ENCODE measurements at regions not wholly inside any gene's neighbourhood (a gene's known extent, or its start where the extent isn't known, plus 50 kb on each side); places are given as distances from the start of the nearest gene placed in this dataset.

DNA sequence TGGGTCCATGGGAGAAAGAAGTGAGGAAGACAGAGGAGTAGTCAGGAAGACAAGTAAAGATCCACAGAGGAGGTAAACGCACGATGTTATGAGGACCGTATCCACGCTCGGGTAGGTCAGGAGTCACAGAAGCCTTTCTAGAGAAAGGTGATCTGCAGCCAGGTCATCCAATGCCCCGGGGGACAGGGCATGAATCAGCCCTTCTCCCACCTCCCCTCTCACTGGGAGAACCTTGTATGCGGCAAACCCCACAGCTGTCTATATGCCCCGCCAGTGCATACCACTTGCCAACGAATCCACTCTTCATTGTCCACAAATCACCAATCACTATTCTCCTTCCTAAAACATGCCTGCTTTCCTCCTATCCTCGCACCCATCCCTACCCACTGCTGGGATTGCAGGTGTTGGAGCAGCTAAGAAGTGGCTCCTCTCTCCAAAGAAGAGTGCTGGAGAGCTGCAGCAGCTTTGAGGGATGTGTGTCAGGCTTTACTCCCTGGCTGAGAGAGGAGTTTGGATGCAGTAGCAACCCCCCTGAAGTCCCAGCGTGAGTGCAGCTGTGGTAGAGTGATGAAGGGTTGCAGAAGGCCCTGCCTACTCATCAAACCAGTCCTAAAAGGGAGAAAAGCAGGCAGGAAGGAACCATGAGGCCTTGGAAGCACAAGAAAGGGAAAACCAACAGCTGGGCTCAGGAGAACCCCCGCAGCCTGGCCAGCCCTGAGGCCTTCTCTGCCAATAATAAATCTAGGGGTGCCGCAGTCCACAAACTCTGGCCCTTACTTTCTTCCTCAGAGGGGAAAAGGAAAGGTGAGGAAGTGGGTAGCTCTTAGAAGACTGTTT lies 102.2 kb upstream of the GADD45A start:
- TF ChIP-seq, protein P1, sequence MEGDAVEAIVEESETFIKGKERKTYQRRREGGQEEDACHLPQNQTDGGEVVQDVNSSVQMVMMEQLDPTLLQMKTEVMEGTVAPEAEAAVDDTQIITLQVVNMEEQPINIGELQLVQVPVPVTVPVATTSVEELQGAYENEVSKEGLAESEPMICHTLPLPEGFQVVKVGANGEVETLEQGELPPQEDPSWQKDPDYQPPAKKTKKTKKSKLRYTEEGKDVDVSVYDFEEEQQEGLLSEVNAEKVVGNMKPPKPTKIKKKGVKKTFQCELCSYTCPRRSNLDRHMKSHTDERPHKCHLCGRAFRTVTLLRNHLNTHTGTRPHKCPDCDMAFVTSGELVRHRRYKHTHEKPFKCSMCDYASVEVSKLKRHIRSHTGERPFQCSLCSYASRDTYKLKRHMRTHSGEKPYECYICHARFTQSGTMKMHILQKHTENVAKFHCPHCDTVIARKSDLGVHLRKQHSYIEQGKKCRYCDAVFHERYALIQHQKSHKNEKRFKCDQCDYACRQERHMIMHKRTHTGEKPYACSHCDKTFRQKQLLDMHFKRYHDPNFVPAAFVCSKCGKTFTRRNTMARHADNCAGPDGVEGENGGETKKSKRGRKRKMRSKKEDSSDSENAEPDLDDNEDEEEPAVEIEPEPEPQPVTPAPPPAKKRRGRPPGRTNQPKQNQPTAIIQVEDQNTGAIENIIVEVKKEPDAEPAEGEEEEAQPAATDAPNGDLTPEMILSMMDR (IDR thresholded peaks at IDR 0.05): no peak
- TF ChIP-seq POLR2A (IDR thresholded peaks at IDR 0.05): no peak

All from heart left ventricle (tissue), 13 donors.